ENCODE measurements at regions not wholly inside any gene's neighbourhood (a gene's known extent, or its start where the extent isn't known, plus 50 kb on each side); places are given as distances from the start of the nearest gene placed in this dataset.

DNA sequence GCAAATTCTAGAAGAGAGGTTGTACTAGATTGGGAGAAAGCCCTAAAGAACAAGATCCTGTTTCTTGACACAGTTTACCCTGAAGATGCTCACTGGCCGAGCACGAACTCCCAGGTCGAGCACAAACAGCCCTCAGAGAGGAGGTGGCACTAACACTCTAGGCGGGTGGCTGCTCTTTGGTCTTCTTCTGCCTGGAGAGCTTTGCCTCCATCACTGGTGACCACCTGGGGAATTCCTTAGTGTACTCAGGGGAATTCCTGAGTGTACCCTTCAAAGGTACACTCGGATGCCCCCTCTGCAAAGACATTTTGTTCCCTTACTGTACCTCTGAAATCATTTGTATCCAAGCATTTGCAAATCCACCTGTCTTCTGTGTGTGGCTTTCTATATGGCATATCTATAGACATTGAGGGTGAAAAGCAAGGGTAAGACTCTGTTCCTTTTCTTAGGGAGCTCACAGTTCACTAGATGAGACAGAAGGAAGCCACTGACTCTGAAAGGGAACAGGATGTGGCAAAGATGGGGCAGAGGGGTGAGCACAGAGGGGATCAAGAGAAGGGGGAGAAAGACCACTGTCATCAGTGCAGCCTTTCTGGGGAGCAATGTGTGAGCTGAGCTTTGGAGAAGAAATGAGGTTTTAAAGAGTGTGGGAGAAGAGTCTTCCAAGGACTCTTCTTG lies 124.3 kb downstream of the GPCPD1 start:
- no TSS peak for BruUV-seq (replicated peaks)
- no peaks in the 10 kb centered on the region for H3K36me3 Mint-ChIP-seq (ENCODE audit: insufficient read depth, unreplicated experiment)
- no peak for DNase-seq
- TF ChIP-seq, protein P1, sequence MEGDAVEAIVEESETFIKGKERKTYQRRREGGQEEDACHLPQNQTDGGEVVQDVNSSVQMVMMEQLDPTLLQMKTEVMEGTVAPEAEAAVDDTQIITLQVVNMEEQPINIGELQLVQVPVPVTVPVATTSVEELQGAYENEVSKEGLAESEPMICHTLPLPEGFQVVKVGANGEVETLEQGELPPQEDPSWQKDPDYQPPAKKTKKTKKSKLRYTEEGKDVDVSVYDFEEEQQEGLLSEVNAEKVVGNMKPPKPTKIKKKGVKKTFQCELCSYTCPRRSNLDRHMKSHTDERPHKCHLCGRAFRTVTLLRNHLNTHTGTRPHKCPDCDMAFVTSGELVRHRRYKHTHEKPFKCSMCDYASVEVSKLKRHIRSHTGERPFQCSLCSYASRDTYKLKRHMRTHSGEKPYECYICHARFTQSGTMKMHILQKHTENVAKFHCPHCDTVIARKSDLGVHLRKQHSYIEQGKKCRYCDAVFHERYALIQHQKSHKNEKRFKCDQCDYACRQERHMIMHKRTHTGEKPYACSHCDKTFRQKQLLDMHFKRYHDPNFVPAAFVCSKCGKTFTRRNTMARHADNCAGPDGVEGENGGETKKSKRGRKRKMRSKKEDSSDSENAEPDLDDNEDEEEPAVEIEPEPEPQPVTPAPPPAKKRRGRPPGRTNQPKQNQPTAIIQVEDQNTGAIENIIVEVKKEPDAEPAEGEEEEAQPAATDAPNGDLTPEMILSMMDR (IDR thresholded peaks at IDR 0.05; ENCODE audit: unreplicated experiment), result no peak
- H3K4me1 Mint-ChIP-seq (ENCODE audit: low read depth, unreplicated experiment), result no peaks in the 10 kb centered on the region
- no peak overlapping the region for H3K4me3 Mint-ChIP-seq (ENCODE audit: low read depth, unreplicated experiment)
- H3K27ac Mint-ChIP-seq (ENCODE audit: unreplicated experiment), result no peak overlapping the region
- peaks cover 73% of the 10 kb centered on the region for H3K27me3 Mint-ChIP-seq (ENCODE audit: unreplicated experiment)
- no peaks in the 10 kb centered on the region for H3K9me3 Mint-ChIP-seq (ENCODE audit: low read depth, unreplicated experiment)
- intact Hi-C loops (cut with micrococcal nuclease; ENCODE audit: unreplicated experiment), result no loop called here
- CTCF ChIA-PET, result no interaction called here

DNA sequence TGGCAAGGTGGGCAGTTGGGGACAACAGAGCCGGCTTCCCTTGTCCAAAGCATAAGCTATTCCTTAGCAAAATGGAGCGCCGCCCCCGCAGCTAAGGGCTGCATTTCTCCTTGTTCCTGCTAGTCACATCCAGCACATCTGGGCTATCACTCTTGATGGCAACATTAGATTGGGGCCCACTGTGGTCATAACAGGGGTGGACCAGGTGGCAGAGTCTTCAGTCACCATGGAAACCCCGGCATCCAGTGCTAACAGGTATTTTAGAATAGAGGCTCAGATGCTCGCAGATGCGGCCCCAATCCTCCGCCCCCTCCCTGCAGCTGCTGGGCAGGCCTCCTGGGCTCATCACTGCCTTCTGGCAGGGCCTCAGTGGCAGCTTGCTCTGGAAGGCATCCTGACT lies 125.9 kb downstream of the GPCPD1 start:
- Mint-ChIP-seq H3K27me3 (ENCODE audit: unreplicated experiment) (peaks cover 57% of the 10 kb centered on the region), H3K4me1 (ENCODE audit: low read depth, unreplicated experiment) (no peaks in the 10 kb centered on the region), H3K9me3 (ENCODE audit: low read depth, unreplicated experiment) (no peaks in the 10 kb centered on the region), H3K4me3 (ENCODE audit: low read depth, unreplicated experiment) (no peak overlapping the region), H3K27ac (ENCODE audit: unreplicated experiment) (no peak overlapping the region), H3K36me3 (ENCODE audit: insufficient read depth, unreplicated experiment) (no peaks in the 10 kb centered on the region)
- CTCF ChIA-PET, result interaction anchor here (0.6 kb wide), 1 partner anchor 483 kb away, joined by 3 read pairs; no protein-coding TSS in a partner anchor
- TF ChIP-seq, protein P1 (IDR thresholded peaks at IDR 0.05; ENCODE audit: unreplicated experiment), result no peak
- no TSS peak for BruUV-seq (replicated peaks)
- intact Hi-C loops (cut with micrococcal nuclease; ENCODE audit: unreplicated experiment), result no loop called here
- DNase-seq, result no peak

DNA sequence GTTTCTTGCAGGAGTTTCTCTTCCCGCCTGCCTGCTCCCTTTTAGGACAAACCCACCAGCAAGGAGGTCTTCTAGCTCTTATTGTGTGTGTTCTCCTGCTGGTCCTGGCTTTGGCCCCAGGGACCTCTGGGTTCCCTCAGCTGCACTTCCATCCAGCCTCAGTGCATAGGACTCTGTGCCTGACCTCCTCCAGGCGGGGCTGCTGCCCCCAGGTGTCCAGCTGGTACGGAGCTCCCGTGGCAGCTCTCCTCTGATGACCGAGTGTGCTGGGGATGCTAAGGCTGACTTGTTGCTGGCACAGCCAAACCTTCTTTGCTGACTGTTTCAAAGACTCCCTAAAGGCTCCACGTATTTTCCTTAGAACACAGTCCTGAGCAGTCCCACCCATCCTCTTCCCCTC lies 126.5 kb downstream of the GPCPD1 start:
- H3K27me3 Mint-ChIP-seq (ENCODE audit: unreplicated experiment), result peaks cover 52% of the 10 kb centered on the region
- H3K9me3 Mint-ChIP-seq (ENCODE audit: low read depth, unreplicated experiment), result no peaks in the 10 kb centered on the region
- H3K27ac Mint-ChIP-seq (ENCODE audit: unreplicated experiment), result no peak overlapping the region
- BruUV-seq (replicated peaks), result no TSS peak
- intact Hi-C loops (cut with micrococcal nuclease; ENCODE audit: unreplicated experiment), result no loop called here
- TF ChIP-seq, protein P1 (IDR thresholded peaks at IDR 0.05; ENCODE audit: unreplicated experiment), result no peak
- H3K4me1 Mint-ChIP-seq (ENCODE audit: low read depth, unreplicated experiment), result no peaks in the 10 kb centered on the region
- CTCF ChIA-PET, result no interaction called here
- no peak overlapping the region for H3K4me3 Mint-ChIP-seq (ENCODE audit: low read depth, unreplicated experiment)
- H3K36me3 Mint-ChIP-seq (ENCODE audit: insufficient read depth, unreplicated experiment), result no peaks in the 10 kb centered on the region
- DNase-seq, result no peak

DNA sequence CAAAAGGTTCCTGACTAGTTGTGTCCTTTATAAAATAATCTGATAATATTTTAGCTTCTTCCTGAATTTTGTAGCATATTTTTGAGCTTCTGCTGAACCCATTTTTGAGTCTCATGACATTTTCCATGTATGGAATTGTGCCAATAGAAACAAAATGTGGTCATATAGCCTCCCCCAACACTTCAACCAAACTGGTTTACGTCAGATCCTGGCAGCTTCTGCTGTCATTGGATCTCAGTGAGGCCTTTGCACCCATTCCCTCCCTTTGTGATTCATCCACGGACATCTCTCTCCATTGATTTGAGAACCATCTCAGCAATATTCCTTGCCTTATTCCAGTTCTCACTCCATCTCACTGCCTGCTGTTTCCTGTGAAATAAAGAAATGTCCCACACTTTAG lies 128.0 kb downstream of the GPCPD1 start:
- CTCF ChIA-PET, result no interaction called here
- H3K4me1 Mint-ChIP-seq (ENCODE audit: low read depth, unreplicated experiment), result no peaks in the 10 kb centered on the region

More for the DNA sequence above, 128.0 kb downstream of the GPCPD1 start:
- no peak for DNase-seq
- Mint-ChIP-seq H3K4me3 (ENCODE audit: low read depth, unreplicated experiment) (no peak overlapping the region), H3K36me3 (ENCODE audit: insufficient read depth, unreplicated experiment) (no peaks in the 10 kb centered on the region), H3K9me3 (ENCODE audit: low read depth, unreplicated experiment) (no peaks in the 10 kb centered on the region), H3K27ac (ENCODE audit: unreplicated experiment) (no peak overlapping the region), H3K27me3 (ENCODE audit: unreplicated experiment) (peaks cover 42% of the 10 kb centered on the region)
- no TSS peak for BruUV-seq (replicated peaks)
- TF ChIP-seq, protein P1 (IDR thresholded peaks at IDR 0.05; ENCODE audit: unreplicated experiment), result no peak
- intact Hi-C loops (cut with micrococcal nuclease; ENCODE audit: unreplicated experiment), result no loop called here
